Fibroblast of skin of right quadriceps (primary cell): ENCODE measurements at regions not wholly inside any gene's neighbourhood (a gene's known extent, or its start where the extent isn't known, plus 50 kb on each side); places are given as distances from the start of the nearest gene placed in this dataset.
"Not testable (repeated sequence)": the region's sequence is repeated elsewhere in the genome, so short reads cannot be mapped to it uniquely, and the experiment has no call there.

Experiments
- DNase-seq: peaks from one replicate; pipeline ENCODE4 v3.0.0-alpha.2; 2013

DNA sequence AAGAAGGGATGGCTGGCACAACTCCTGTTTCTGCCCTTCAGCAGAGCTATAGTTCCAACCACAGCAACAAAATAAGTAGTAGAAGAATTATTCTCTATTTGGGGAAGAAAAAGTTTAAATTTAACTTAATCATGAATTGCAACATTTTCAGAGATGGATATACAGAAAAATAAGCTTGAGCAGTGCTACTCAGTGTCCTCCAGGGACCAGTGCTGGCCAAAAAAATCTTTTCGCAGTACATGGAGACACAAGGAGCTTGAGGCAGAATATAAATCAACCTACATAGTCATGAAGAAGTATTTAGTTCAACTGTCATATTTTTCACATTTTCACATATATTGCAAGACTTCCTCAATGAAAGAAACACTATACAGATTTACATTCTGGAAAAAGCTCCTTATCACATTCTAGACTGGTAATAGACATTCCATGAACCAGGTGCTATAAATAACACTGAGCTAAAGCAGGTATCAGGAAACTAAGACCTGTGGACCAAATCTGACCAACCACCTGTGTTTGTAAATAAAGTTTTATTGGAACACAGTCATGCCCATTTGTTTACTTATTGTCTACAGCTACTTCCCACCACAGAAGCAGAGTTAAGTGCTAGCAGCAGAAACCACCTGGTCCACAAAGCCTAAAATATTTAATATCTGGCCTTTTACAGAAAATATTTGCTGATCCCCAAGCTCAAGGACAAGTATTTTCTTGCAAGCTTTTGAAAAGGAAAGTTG is 101.9 kb downstream of the RGS21 start:
- DNase-seq: peak; percentile 17

DNA sequence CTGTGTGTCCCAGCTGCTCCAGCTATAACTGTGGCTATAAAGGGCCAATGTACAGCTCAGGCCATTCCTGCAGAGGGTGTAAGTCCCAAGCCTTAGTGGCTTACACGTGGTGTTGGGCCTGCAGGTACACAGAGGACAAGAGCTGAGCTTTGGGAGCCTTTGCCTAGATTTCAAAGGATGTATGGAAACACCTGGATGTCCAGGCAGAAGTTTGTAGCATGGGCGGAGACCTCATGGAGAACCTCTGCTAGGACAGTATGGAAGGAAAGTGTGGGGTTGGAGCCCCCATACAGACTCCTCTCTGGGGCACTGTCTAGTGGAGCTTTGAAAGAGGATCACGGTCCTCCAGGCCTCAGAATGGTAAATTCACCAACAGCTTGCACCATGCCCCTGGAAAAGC is 113.9 kb downstream of the RGS21 start:
- DNase-seq: no peak

DNA sequence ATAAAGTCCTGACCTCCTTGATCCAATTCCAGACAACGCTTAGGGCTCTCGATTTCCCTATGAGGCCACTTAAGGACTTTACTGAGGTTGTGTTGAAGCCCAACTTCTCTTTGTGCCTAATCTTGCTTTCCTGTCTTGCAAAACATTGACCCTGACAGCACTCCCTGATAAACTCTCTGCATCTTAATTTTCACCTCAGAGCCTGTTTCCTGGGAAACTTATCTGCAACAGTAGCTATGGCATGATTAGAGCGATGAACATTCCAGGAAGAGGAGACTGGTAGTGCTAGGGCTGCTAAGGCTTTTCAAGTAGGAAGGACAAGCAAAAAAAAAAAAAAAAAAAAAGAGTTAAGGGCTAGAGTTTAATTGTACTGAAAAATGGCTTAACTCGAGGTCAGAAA is 118.9 kb downstream of the RGS21 start:
- no peak for DNase-seq

DNA sequence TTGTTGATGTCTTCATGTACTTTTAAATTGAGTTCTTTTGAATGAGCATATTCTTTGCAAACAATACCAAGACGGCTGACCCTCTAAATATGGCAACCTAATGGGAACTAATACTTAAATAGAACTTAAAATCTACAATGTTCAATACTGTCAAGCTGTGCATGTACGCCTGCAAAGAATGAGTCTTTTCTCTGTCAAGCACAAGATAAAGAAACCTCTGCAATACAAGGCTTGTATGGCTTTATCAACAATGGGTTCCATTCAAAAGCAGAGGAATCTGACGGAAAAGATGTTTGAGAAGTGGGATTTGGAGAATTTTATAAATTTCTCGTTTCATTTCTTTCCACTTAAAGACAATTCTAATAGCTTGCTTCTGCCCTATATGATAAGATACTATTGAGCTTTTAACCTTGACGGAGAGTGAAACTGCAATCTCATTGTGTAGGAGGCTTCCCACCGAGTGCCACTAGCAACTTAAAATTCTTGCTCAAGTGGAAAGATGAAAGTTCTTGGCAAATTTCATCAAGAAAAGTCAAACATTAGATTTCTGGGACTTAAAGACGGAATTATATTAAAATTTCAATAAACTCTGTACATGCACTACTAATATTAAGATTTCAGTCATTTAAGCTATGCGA is 119.8 kb downstream of the RGS21 start:
- no peak for DNase-seq

DNA sequence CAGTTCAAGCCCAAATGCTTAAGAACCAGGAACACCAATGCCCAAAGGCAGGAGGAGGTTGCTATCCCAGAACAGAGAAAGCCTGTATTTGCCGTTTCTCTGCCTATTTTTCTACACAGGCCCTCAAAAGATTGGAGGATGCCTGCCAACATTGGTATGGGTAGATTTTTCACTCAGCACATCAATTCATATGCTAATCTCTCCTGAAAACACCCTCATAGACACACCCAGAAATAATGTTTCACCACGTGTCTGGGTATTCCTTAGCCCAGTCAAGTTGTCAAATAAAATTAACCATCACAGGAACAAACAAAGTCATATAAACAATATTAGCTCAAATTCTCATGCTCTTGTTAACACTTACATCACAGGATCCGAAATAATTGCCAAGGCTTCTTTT is 121.9 kb downstream of the RGS21 start:
- no peak for DNase-seq

DNA sequence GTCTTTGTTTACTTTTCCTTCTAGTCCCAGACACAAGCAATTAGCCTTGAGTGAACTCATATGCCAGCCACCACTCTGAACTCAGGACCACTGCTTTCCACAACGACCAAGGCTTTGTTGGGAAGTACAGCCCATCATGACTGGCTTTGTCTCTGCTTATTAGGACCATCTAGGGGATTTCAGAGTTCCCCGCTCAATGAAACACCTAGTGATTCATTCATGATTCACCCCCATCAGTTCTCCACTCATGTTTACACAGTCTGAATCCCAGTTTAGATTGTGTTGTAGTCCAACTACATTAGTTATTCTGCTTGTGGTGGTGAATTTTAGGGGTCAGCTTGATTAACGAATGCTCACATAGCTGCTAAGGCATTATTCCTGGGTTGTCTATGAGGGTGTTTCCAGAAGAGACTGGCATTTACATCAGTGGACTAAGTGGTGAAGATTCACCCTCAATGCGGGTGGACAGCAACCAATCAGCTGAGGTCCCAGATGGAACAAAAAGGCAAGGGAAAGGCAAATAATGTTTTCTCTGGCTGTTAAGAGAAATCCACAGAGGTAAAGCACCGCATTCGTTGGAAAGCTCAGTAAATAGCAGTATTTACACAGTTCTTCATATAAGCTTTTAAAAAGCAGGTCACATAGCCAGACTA is 122.7 kb downstream of the RGS21 start:
- peak; percentile 89 for DNase-seq

DNA sequence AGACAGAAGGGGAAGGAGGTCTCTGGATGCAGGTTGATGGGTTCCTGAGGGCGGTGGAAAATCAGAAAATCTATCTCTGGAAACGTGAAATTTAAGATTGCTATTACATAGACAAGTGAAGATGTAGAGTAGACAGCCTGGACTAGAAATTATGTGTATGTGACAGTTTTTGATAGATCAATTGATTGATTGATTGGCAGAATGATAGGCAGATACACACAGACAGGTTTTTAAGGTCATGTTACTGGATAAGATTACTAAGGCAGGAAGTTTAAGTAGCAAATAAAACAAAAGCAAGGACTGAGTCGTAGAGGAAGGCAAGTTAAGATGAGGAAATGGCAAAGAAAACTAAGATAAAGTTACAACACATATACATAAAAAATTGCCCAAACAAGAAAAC is 124.7 kb downstream of the RGS21 start:
- no peak for DNase-seq

DNA sequence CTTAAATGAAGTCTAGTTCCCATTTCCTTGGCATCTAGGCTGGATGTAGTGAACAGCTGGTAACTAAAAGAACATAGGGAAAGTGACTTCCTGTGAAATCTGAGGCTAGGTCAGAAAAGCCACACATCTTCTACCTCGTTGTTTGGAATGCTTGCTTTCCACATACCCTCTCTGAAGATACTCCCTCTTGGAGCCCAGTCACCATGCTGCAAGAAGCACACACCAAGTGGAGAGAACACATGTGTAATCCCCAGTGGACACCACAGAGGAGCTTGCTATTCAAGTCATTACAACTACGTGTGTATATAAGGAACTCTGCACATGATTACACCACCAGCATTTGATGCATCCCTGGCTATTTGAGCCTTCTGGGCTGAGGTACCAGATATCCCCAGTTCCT is 125.9 kb downstream of the RGS21 start:
- peak; percentile 26 for DNase-seq

DNA sequence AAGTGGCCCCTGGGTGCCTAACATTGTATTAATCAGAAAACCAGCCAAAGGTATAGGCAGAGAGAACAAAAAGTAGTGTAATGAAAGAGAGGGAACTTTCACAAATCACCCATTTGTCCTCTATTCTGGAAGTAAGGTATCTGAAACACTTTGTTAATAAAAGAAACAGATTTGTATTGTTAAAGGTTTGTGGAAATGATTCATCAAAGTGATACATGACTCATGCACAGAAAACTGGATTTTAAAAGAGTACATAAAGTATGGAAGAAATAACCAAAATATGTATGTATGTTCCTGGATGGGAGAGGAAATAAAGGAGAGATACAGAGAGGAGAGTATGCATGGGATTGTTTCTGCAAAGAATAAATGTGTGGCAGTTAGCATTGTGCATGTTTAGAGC is 126.8 kb downstream of the RGS21 start:
- no peak for DNase-seq

DNA sequence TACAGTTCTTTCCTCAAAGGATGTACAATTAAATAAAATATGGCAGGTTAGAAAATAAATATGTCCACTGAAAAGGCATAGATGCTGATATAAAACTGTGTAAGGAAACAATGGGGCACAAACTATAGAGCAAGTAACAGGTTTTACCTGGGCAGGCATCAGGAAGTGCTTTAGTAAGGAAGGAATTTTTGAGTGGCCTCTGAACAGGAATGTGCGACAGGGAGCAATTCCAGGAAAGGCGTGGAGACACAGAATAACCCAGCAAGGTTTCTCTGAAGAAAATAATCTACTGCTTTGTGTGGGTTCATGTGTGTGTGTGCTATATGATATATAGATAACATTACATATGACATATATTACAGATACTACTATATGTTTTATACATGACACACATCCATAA is 128.4 kb downstream of the RGS21 start:
- DNase-seq: no peak

DNA sequence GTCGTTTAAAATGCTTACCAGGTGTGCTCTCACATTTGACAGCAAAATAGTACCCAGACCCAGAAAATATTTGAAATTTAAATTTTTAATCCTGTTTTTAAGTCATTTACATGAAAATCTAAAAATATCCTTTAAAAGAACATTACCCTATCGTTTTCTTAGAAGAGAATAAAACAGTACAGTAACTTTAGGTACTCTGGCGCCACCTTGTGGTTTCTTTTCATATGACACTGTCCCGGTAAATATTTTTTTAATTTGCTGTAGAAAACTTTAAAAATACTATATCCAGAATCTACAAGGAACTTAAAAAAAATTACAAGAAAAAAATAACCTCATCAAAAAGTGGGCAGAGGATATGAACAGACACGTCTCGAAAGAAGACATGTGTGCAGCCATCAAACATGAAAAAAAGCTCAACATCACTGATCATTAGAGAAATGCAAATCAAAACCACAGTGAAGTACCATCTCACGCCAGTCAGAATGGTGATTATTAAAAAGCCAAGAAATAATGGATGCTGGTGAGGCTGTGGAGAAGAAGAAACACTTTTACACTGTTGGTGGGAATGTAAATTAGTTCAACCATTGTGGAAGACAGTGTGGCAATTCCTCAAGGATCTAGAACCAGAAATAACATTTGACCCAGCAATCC is 129.2 kb downstream of the RGS21 start:
- DNase-seq: peak; percentile 49

DNA sequence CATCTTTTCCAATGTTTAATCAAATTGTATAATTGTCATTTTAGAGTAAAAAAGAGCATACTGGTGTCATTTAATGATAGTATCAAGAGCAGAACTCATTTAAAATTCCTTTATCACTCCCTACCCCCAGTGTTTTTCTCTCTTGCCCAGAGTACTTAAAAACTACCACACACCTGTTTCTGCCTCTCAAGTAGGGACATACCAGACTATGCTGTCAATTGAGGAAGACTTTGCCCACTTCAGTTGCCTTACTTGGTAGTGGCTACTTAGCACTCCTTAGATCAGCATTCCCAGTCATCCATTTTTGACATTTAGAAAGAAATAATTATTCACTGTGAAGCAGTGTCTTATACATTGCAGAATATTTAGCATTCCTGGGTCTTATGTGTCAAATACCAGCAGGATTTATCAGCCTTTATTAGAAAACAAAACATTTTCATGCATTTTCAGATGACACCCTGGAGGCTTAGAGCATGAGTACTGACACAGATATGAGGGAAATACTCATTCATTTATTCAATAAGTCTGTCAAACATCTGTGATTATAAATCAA is 127.5 kb upstream of the RGS1 start:
- peak; percentile 70 for DNase-seq

DNA sequence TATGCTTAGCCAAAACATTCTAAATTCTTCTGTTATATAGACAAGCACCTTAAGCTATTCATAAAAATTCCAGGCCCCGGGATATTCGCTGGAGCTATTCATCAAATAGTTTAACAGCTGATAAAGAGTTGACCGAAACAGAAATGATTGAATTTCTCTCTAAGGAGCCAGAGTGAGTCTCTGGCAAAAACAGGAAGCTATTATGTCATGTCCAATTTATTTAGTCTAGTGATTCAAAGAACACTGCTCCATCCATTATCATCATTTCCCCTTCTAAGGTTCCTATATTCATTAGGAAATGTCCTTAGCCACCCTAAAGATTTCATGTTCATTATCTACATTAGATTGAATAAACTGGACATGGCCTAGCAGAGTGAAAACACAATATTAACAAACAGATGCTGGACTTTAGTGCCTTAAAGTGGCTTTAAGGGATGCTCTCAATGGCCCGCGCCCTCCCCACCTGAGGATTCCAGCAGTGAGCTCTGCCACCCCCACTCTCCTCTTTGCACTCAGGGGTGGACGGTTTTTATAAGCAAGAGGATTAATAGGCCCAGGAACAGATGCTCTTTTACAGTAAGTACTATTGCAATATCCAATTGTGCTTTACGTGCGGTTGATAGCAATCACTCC is 122.1 kb upstream of the RGS1 start:
- DNase-seq: no peak

DNA sequence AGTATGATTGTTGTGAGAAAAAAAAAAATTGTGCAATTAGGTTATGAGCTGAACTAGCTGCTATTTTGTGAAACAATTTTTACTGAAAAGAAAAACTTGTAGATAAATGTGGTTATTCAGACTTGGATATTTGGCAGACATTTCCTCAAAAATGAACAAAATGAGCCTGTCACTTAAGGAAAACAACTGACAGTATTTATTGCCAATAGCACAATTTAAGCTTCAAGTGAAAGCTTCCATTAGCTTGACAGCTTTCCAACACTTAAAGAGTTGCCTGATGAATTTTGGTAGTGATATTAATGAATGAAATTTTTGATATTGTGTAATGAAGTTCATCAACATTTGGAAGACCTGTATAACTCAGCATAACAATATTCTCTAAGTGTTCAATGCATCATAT is 116.1 kb upstream of the RGS1 start:
- no peak for DNase-seq

DNA sequence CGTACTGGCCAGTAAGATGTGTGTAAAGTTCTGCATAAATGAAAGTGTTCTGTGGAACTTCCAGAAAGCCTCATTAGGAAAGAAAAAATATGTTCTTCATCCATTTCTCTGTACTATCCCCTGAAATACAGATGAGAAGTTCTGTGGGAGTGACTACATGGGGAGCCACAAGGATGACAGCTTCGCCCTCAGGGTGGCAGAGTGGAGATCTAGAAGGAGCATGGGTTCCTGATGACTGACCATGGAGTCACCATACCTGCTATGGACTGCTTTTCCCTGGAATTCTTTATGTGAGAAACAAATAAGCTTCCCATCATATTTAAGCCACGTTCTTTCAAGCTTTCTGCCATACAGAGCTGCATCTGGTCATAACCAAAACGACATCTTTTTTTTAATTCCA is 113.9 kb upstream of the RGS1 start:
- no peak for DNase-seq

DNA sequence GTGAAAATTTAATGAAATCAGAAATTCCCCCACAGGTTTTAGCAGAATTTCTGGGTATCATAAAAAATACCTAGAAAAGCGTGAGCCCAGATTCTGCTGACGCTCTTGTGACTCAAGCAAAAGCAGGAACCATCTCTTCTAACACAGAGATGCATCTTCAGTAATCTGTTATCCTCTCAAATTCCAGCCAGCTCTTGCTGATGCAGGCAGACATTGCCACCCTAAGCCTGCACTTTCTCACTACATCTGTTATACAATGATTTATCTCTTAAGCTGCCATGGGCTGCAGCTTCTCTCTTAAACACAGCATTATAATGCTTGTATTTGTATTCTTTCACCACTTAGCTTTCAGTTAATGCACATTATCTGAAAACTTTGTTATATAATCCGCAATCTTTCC is 113.0 kb upstream of the RGS1 start:
- no peak for DNase-seq

DNA sequence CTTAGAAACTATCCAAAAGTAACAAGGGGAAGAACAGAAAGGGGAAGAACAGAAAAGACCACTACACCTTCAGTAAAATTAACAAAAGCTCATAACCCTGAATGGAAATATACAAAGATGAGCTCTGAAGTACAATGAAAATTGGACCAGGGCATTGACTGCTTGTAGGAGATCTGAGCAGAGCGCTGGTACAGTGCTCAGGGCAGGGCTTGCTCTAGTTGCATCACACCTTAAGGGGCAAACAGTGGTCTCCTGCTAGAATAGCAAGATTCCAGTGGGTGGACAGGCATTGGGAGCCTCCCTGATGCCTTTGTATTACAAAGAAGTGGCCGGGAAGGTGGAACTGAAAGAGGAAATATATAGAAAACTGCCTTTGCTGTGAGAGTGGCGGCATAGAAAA is 111.9 kb upstream of the RGS1 start:
- no peak for DNase-seq

DNA sequence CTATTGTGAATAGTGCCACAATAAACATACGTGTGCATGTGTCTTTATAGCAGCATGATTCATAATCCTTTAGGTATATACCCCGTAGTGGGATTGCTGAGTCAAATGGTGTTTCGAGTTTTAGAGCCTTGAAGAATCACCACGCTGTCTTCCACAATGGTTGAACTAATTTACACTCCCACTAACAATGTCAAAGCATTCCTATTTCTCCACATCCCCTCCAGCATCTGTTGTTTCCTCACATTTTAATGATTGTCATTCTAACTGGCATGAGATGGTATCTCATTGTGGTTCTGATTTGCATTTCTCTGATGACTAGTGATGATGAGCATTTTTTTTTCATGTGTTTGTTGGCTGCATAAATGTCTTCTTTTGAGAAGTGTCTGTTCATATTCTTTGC is 110.4 kb upstream of the RGS1 start:
- DNase-seq: not testable (repeated sequence)

DNA sequence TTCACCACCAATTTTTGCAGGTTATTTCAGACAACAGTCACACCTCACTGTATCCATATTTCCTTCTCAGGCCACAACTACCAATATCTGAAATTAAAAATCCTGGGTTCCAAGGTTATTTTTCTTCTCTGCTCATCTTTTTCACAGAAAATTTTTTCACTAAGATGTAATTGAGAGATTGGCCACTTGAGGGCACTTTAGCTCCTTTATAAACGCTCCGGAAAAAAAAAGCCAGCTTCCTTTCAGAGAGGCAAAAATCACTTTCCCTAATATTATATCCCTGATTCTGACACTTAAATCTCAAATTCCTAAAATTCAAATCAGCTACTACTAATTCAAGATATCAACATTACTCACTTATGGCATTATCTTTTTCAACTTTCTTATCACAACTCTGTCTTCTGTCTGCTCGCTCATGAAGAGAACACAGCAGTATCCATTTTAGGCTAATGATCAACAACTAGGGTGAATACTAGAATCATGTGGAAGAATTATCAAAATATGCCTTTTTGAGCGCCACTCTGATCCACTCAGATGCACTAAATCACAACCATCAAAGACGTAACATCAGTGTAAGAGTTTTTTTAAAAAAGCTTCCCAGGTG is 101.4 kb upstream of the RGS1 start:
- peak; percentile 25 for DNase-seq

DNA sequence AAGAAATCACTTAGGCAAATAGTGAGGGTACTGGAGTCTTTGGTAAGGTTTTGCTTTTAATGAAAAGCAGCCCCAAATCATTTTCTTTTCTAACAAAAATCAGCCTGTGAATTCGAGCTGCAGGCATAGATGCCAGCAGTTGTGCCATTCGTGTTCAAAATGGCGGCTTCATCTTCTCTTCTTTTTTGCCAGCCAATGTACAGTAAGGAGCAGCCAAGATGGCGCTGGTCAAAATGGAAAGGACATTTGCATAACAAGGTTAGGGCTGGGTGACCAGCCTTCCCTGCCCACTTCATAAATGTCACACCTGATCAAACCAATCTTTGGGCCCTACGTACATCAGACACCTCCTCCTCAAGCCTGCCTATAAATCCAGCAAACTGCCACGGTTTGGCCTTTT is 100.2 kb upstream of the RGS1 start:
- no peak for DNase-seq

DNA sequence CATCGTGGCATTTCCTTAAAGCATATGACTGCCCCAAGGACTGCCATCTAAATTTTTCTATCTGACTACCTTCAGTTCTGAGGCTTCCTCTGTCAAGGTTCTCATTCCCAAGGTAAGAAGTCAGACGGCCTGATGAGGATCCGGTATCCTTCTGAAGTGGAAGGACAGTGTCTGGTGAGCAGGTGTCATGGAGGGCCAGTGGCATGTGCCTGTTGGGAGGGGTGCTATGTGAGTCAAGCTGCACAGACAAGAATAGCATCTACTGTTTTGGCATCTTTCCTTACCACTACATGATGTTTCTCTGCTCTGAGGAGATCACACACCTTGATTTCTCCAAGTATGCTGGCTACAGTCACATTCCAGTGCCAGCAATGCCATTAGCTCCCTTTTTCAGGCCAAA is 99.6 kb upstream of the RGS1 start:
- DNase-seq: no peak

DNA sequence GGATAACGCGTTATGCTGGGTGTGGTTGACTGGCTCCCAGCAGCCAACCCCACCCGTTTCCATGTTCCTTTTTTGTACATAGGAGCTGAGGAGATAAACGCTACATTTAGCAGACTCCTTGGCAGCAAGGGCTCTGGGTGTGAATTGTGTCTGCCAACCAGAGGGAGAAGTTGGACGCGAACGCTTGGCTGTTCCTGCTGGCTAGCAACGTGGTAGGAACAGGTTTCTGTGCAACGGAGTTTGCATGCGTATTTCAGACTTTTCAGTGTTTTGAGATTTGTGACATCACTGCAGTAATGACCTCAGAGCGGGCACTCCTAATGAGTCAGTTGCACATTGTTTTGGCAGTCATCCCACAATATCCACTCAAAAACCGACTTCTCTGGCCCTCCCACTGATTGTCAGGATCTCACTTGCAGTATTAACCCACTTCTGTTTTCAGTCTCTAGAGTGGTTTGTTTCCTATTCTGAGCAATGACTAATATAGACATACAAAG is 98.7 kb upstream of the RGS1 start:
- DNase-seq: peak; percentile 17
